HepG2 (cell line): ENCODE measurements at regions not wholly inside any gene's neighbourhood (a gene's known extent, or its start where the extent isn't known, plus 50 kb on each side); places are given as distances from the start of the nearest gene placed in this dataset.

ENCODE experiments used
- ATAC-seq: fragments of 200-7000 bp; cut with Tn5 transposase; 3 replicates; pipeline ENCODE4 v1.9.1; 2020; ENCODE audit warnings: mild to moderate bottlenecking, moderate library complexity
- BruUV-seq: library from RNA; stranded (reverse); fragments of 400-500 nt; replicated peaks from 2 replicates; lab custom pipeline; 2021; lab: Mats Ljungman, UMichigan
- CTCF ChIA-PET: fragments of 300-600 bp; formaldehyde crosslinking; extraction: SDS; loops from one replicate; lab custom pipeline; 2021; ENCODE audit warnings: low total read pairs, inconsistent platforms, low intra/inter-chr PET ratio; lab: Yijun Ruan, JAX
- POLR2A ChIA-PET: fragments of 350-600 bp; sonication (Branson Sonifier 250); formaldehyde crosslinking; loops from one replicate; lab custom pipeline; 2020; ENCODE audit warnings: antibody characterized with exemption, inconsistent platforms; lab: Yijun Ruan, JAX
- DNase-seq: peaks from one replicate; pipeline ENCODE4 v3.0.0-alpha.2; 2015; ENCODE audit warnings: low spot score
- FAIRE-seq: peaks from 3 replicates; lab custom pipeline; 2011; peaks lifted over from hg19 to GRCh38; lab: Jason Lieb, UNC
- H2AFZ ChIP-seq: one replicate; pipeline ENCODE4 v1.6.1; 2011; ENCODE audit warnings: low read length, inconsistent platforms
- H3K27ac ChIP-seq: fragments of 300-600 bp; 3 replicates; pipeline ENCODE4 v1.8.0; 2011; ENCODE audit warnings: mixed run types, mild to moderate bottlenecking, mixed read lengths, low read length, inconsistent platforms; ENCODE audit not compliant: insufficient read depth; ENCODE audit errors: extremely low read length
- H3K27me3 ChIP-seq, 2 experiments: fragments of 200-600 bp in 1 of 2; 2 replicates in 1 of 2; 3 replicates in 1 of 2; pipeline versions ENCODE4 v1.6.0 to v1.8.0; 2011; ENCODE audit warnings: low read length in 2 of 2, mild to moderate bottlenecking in 2 of 2, moderate library complexity in 2 of 2, inconsistent platforms in 1 of 2; ENCODE audit not compliant: insufficient read depth in 2 of 2, control insufficient read depth in 1 of 2
- H3K36me3 ChIP-seq, 2 experiments: fragments of 200-600 bp in 1 of 2; replicated peaks in 1 of 2; 2 replicates in 1 of 2; 3 replicates in 1 of 2; pipeline versions ENCODE4 v1.5.1 to v1.8.0; 2011; ENCODE audit warnings: low read length in 2 of 2, inconsistent platforms in 1 of 2; ENCODE audit not compliant: insufficient read depth in 2 of 2, control insufficient read depth in 1 of 2
- H3K4me1 ChIP-seq: 2 replicates; pipeline ENCODE4 v1.5.1; 2012; ENCODE audit warnings: low read length, inconsistent platforms; ENCODE audit not compliant: insufficient read depth
- H3K4me2 ChIP-seq: 2 replicates; pipeline ENCODE4 v1.6.0; 2011; ENCODE audit warnings: low read depth, low read length, inconsistent platforms
- H3K4me3 ChIP-seq, 3 experiments: fragments of 200-600 bp in 1 of 3; sonication (generic), shearing (Covaris generic) in 1 of 3; replicated peaks in 1 of 3; 2 replicates each; pipeline ENCODE4 v1.5.1; 2011 to 2016; ENCODE audit warnings: low read length in 3 of 3, inconsistent platforms in 2 of 3, low read depth in 2 of 3, mild to moderate bottlenecking in 2 of 3, control low read depth in 1 of 3, mixed read lengths in 1 of 3; ENCODE audit not compliant: insufficient read depth in 1 of 3
- H3K79me2 ChIP-seq: one replicate; pipeline ENCODE4 v1.6.1; 2011; ENCODE audit warnings: low read length, inconsistent platforms; ENCODE audit not compliant: insufficient read depth
- H3K9ac ChIP-seq: 2 replicates; pipeline ENCODE4 v1.6.0; 2011; ENCODE audit warnings: mild to moderate bottlenecking, low read depth, low read length, inconsistent platforms; ENCODE audit not compliant: insufficient read depth
- H3K9me3 ChIP-seq: 2 replicates; pipeline ENCODE4 v1.5.1; 2012; ENCODE audit warnings: mild to moderate bottlenecking, low read length
- H4K20me1 ChIP-seq: 2 replicates; pipeline ENCODE4 v1.6.0; 2011; ENCODE audit warnings: inconsistent platforms, mild to moderate bottlenecking, low read length, moderate library complexity; ENCODE audit not compliant: insufficient read depth
- DPF2 ChIP-seq: sonication (generic); formaldehyde crosslinking; IDR thresholded peaks from 2 replicates; pipeline ENCODE4 v1.4.0; 2020; ENCODE audit warnings: mild to moderate bottlenecking, low read depth, missing genetic modification reagents, borderline replicate concordance
- GABPA ChIP-seq, 2 experiments: IDR thresholded peaks; 2 replicates each; pipeline ENCODE4 v1.6.1; 2011 to 2016; ENCODE audit warnings: low read depth in 2 of 2, low read length in 1 of 2, missing biosample characterization in 1 of 2, missing genetic modification characterization in 1 of 2
- IRF2 ChIP-seq: IDR thresholded peaks from 2 replicates; pipeline ENCODE4 v1.6.1; 2018; ENCODE audit warnings: missing genetic modification reagents, missing compliant biosample characterization
- JUN ChIP-seq: sonication (generic); formaldehyde crosslinking; IDR thresholded peaks from 2 replicates; pipeline ENCODE4 v1.4.0; 2020; ENCODE audit warnings: mild to moderate bottlenecking, missing genetic modification reagents
- MAF1 ChIP-seq: sonication (generic); formaldehyde crosslinking; IDR thresholded peaks from 2 replicates; pipeline ENCODE4 v1.5.0; 2020; ENCODE audit warnings: missing genetic modification reagents, borderline replicate concordance
- NFRKB ChIP-seq: fragments of 450-650 bp; IDR thresholded peaks from 2 replicates; pipeline ENCODE4 v1.6.1; 2017
- PHB2 ChIP-seq: fragments of 450-650 bp; IDR thresholded peaks from 2 replicates; pipeline ENCODE4 v1.6.1; 2018; ENCODE audit not compliant: partially characterized antibody
- SALL1 ChIP-seq: sonication (generic); formaldehyde crosslinking; IDR thresholded peaks from 2 replicates; pipeline ENCODE4 v1.8.0; 2022; ENCODE audit warnings: mild to moderate bottlenecking, missing genetic modification reagents
- SMARCC2 ChIP-seq: fragments of 450-650 bp; IDR thresholded peaks from 2 replicates; pipeline ENCODE4 v1.6.1; 2017; ENCODE audit warnings: antibody characterized with exemption, mild to moderate bottlenecking
- TP53 ChIP-seq: sonication (generic); formaldehyde crosslinking; conservative IDR thresholded peaks from 2 replicates; pipeline ENCODE4 v1.4.0; 2020; ENCODE audit warnings: missing genetic modification reagents
- ZBTB14 ChIP-seq: sonication (generic); formaldehyde crosslinking; IDR thresholded peaks from 2 replicates; pipeline ENCODE4 v1.4.0; 2020; ENCODE audit warnings: missing genetic modification reagents
- ZFY ChIP-seq: sonication (generic); formaldehyde crosslinking; IDR thresholded peaks from 2 replicates; pipeline ENCODE4 v1.4.0; 2020; ENCODE audit warnings: missing genetic modification reagents
- ZNF225 ChIP-seq: sonication (generic); formaldehyde crosslinking; IDR thresholded peaks from 2 replicates; pipeline ENCODE4 v1.4.0; 2020; ENCODE audit warnings: mild to moderate bottlenecking, missing genetic modification reagents
- ZNF382 ChIP-seq: sonication (generic); formaldehyde crosslinking; IDR thresholded peaks from 2 replicates; pipeline ENCODE4 v1.5.0; 2020; ENCODE audit warnings: missing genetic modification reagents, mild to moderate bottlenecking, borderline replicate concordance
- ZNF563 ChIP-seq: sonication (generic); formaldehyde crosslinking; IDR thresholded peaks from 2 replicates; pipeline ENCODE4 v1.8.0; 2022; ENCODE audit warnings: mild to moderate bottlenecking, moderate library complexity, missing genetic modification reagents
- ZNF879 ChIP-seq: sonication (generic); formaldehyde crosslinking; IDR thresholded peaks from 2 replicates; pipeline ENCODE4 v1.8.1; 2023; ENCODE audit warnings: missing genetic modification reagents
- in situ Hi-C: cut with HindIII; loops from 2 replicates; pipeline ENCODE4 v1.10.0; 2017; ENCODE audit warnings: low pct_unique_long_range_greater_than_20kb; ENCODE audit not compliant: extremely low pct_ligation_motif_present
- intact Hi-C: fragments of 100-400 bp; cut with micrococcal nuclease; formaldehyde crosslinking; loops from one replicate; pipeline ENCODE4 v1.10.0; 2022; ENCODE audit not compliant: unreplicated experiment
- TF ChIP-seq, protein P1 (sequence below): sonication (generic); formaldehyde crosslinking; IDR thresholded peaks from 2 replicates; pipeline ENCODE4 v1.4.0; 2020; ENCODE audit warnings: mild to moderate bottlenecking, missing genetic modification reagents

DNA sequence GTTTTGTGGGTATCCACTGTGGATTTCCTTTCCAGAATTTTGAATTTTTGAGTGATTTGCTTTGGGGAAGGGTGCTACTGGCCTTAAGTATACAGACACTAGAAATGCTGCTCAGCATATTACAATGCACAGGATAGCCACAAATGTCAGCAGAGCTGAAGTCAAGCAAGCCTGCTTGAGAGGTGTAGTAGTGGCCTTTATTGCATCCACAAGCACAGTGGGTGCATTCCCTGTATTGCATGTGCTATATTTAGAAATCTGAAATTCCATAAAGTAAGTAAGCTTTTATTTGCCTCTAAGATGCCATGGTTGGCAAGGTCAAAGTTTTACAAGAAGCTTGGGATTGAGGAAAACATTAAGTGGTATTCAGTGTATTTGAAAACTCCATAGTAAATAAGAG is 79.5 kb upstream of the ZNF91 start:
- CTCF ChIA-PET: no interaction called here
- no peak for TF ChIP-seq ZNF879 (CRISPR knock-in tag)
- TF ChIP-seq DPF2: no peak
- no peak for TF ChIP-seq NFRKB
- TF ChIP-seq SALL1 (CRISPR knock-in tag): no peak
- TF ChIP-seq SMARCC2: no peak
- no peak for TF ChIP-seq MAF1 (CRISPR knock-in tag)
- Histone ChIP-seq H3K79me2 (no peaks in the 10 kb centered on the region), H2AFZ (no peak overlapping the region), H3K4me3 (no peak overlapping the region), H3K36me3 (no peaks in the 10 kb centered on the region), H3K9ac (no peak overlapping the region), H3K4me1 (no peaks in the 10 kb centered on the region), H3K27me3 (no peaks in the 10 kb centered on the region), H3K9me3 (peaks cover 95% of the 10 kb centered on the region), H3K4me2 (no peak overlapping the region), H3K27ac (no peak overlapping the region), H4K20me1 (no peaks in the 10 kb centered on the region)
- DNase-seq: no peak
- no TSS peak for BruUV-seq
- in situ Hi-C loops (no loop called here), intact Hi-C loops (no loop called here)
- POLR2A ChIA-PET: no interaction called here
- no peak for FAIRE-seq
- ATAC-seq: no peak

GRCh38 chr19:23474172-23474571 is 78.9 kb upstream of the ZNF91 start:
- ATAC-seq (no peak), DNase-seq (no peak), FAIRE-seq (no peak)
- intact Hi-C loops (no loop called here), in situ Hi-C loops (no loop called here)
- ChIA-PET POLR2A (no interaction called here), CTCF (no interaction called here)
- H2AFZ ChIP-seq: no peak overlapping the region
- BruUV-seq: no TSS peak
- H3K27me3 ChIP-seq: no peaks in the 10 kb centered on the region
- no peak overlapping the region for H3K27ac ChIP-seq
- no peak for TF ChIP-seq TP53 (CRISPR knock-in tag)
- TF ChIP-seq ZNF225: no peak
- no peak for TF ChIP-seq ZNF382 (CRISPR knock-in tag)
- TF ChIP-seq GABPA (IDR thresholded peaks at IDR 0.05; ENCODE audit: low read depth, low read length): no peak
- TF ChIP-seq GABPA (CRISPR knock-in tag; IDR thresholded peaks at IDR 0.05; ENCODE audit: low read depth): no peak
- TF ChIP-seq, protein P1, sequence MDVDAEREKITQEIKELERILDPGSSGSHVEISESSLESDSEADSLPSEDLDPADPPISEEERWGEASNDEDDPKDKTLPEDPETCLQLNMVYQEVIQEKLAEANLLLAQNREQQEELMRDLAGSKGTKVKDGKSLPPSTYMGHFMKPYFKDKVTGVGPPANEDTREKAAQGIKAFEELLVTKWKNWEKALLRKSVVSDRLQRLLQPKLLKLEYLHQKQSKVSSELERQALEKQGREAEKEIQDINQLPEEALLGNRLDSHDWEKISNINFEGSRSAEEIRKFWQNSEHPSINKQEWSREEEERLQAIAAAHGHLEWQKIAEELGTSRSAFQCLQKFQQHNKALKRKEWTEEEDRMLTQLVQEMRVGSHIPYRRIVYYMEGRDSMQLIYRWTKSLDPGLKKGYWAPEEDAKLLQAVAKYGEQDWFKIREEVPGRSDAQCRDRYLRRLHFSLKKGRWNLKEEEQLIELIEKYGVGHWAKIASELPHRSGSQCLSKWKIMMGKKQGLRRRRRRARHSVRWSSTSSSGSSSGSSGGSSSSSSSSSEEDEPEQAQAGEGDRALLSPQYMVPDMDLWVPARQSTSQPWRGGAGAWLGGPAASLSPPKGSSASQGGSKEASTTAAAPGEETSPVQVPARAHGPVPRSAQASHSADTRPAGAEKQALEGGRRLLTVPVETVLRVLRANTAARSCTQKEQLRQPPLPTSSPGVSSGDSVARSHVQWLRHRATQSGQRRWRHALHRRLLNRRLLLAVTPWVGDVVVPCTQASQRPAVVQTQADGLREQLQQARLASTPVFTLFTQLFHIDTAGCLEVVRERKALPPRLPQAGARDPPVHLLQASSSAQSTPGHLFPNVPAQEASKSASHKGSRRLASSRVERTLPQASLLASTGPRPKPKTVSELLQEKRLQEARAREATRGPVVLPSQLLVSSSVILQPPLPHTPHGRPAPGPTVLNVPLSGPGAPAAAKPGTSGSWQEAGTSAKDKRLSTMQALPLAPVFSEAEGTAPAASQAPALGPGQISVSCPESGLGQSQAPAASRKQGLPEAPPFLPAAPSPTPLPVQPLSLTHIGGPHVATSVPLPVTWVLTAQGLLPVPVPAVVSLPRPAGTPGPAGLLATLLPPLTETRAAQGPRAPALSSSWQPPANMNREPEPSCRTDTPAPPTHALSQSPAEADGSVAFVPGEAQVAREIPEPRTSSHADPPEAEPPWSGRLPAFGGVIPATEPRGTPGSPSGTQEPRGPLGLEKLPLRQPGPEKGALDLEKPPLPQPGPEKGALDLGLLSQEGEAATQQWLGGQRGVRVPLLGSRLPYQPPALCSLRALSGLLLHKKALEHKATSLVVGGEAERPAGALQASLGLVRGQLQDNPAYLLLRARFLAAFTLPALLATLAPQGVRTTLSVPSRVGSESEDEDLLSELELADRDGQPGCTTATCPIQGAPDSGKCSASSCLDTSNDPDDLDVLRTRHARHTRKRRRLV (CRISPR knock-in tag): no peak
- TF ChIP-seq PHB2: no peak
- TF ChIP-seq JUN (CRISPR knock-in tag): no peak
- no peak for TF ChIP-seq ZBTB14
- no peak for TF ChIP-seq ZFY (CRISPR knock-in tag)
- no peak for TF ChIP-seq ZNF563 (CRISPR knock-in tag)
- no peak for TF ChIP-seq IRF2
- no peaks in the 10 kb centered on the region for H3K36me3 ChIP-seq
- H3K4me2 ChIP-seq: no peak overlapping the region
- peaks cover 95% of the 10 kb centered on the region for H3K9me3 ChIP-seq
- no peak overlapping the region for H3K4me3 ChIP-seq
- H4K20me1 ChIP-seq: no peaks in the 10 kb centered on the region
- no peaks in the 10 kb centered on the region for H3K79me2 ChIP-seq
- no peaks in the 10 kb centered on the region for H3K4me1 ChIP-seq
- no peak overlapping the region for H3K9ac ChIP-seq
